HEK293 (cell line): ENCODE measurements at regions not wholly inside any gene's neighbourhood (a gene's known extent, or its start where the extent isn't known, plus 50 kb on each side); places are given as distances from the start of the nearest gene placed in this dataset.

Experiments used
- CTCF ChIA-PET: fragments of 350-600 bp; formaldehyde crosslinking; extraction: SDS; loops from one replicate; lab custom pipeline; 2021; ENCODE audit warnings: antibody characterized with exemption; lab: Yijun Ruan, JAX
- POLR2A ChIA-PET: fragments of 300-600 bp; formaldehyde crosslinking; extraction: SDS; loops from one replicate; lab custom pipeline; 2020; ENCODE audit warnings: antibody characterized with exemption, inconsistent platforms; lab: Yijun Ruan, JAX
- H3K27ac ChIP-seq: fragments of 200-500 bp; sonication (Bioruptor generic); 2 replicates; pipeline ENCODE4 v1.5.1; 2014; ENCODE audit warnings: low read depth, low read length, control low read depth, inconsistent platforms; ENCODE audit errors: extremely low read depth
- H3K36me3 ChIP-seq, 2 experiments: fragments of 200-500 bp in 1 of 2; sonication (Bioruptor generic) in 1 of 2; 1 replicate in 1 of 2; 2 replicates in 1 of 2; pipeline ENCODE4 v1.5.1; 2014 to 2017; ENCODE audit warnings: inconsistent platforms in 2 of 2, low read length in 2 of 2; ENCODE audit not compliant: control insufficient read depth in 2 of 2, insufficient read depth in 1 of 2
- H3K4me1 ChIP-seq: fragments of 200-500 bp; sonication (Bioruptor generic); 2 replicates; pipeline ENCODE4 v1.5.1; 2014; ENCODE audit warnings: mild to moderate bottlenecking, low read length, inconsistent platforms; ENCODE audit not compliant: control insufficient read depth, insufficient read depth
- H3K4me3 ChIP-seq: 2 replicates; pipeline ENCODE4 v1.5.1; 2011; ENCODE audit warnings: low read depth, mild to moderate bottlenecking, control low read depth, low read length, moderate library complexity
- H3K9me3 ChIP-seq: fragments of 200-500 bp; sonication (Bioruptor generic); 2 replicates; pipeline ENCODE4 v1.5.1; 2014; ENCODE audit warnings: low read depth, low read length, inconsistent platforms; ENCODE audit not compliant: control insufficient read depth, insufficient read depth
- KLF8 ChIP-seq: fragments of 450-650 bp; formaldehyde crosslinking; IDR thresholded peaks from 2 replicates; pipeline ENCODE4 v1.5.1; 2016; ENCODE audit warnings: missing biosample characterization, missing genetic modification characterization
- SETDB1 ChIP-seq: IDR thresholded peaks from one replicate; pipeline ENCODE4 v1.6.1; 2017; ENCODE audit warnings: mild to moderate bottlenecking, low read length, moderate library complexity, mixed read lengths; ENCODE audit not compliant: insufficient read length
- ZBTB8A ChIP-seq: fragments of 450-650 bp; formaldehyde crosslinking; IDR thresholded peaks from 2 replicates; pipeline ENCODE4 v1.5.1; 2016; ENCODE audit warnings: missing biosample characterization, missing genetic modification characterization
- ZFHX2 ChIP-seq: fragments of 450-650 bp; formaldehyde crosslinking; conservative IDR thresholded peaks from 2 replicates; pipeline ENCODE4 v1.5.1; 2016; ENCODE audit warnings: missing biosample characterization, missing genetic modification characterization
- ZNF132 ChIP-seq: fragments of 450-650 bp; formaldehyde crosslinking; IDR thresholded peaks from 2 replicates; pipeline ENCODE4 v1.5.1; 2017; ENCODE audit warnings: missing biosample characterization, missing genetic modification characterization, borderline replicate concordance
- ZNF157 ChIP-seq: fragments of 450-650 bp; formaldehyde crosslinking; IDR thresholded peaks from 2 replicates; pipeline ENCODE4 v1.5.1; 2016; ENCODE audit warnings: missing biosample characterization, missing genetic modification characterization
- ZNF221 ChIP-seq: fragments of 450-650 bp; formaldehyde crosslinking; IDR thresholded peaks from 2 replicates; pipeline ENCODE4 v1.5.1; 2017; ENCODE audit warnings: missing biosample characterization, missing genetic modification characterization, borderline replicate concordance
- ZNF37A ChIP-seq: fragments of 450-650 bp; IDR thresholded peaks from 2 replicates; pipeline ENCODE4 v1.5.1; 2018; ENCODE audit warnings: missing biosample characterization, missing genetic modification characterization
- ZNF423 ChIP-seq: fragments of 450-650 bp; formaldehyde crosslinking; IDR thresholded peaks from 2 replicates; pipeline ENCODE4 v1.5.1; 2016; ENCODE audit warnings: missing biosample characterization, missing genetic modification characterization
- ZNF426 ChIP-seq: fragments of 450-650 bp; formaldehyde crosslinking; IDR thresholded peaks from 2 replicates; pipeline ENCODE4 v1.5.1; 2017; ENCODE audit warnings: missing biosample characterization, missing genetic modification characterization, mild to moderate bottlenecking, inconsistent platforms, moderate library complexity
- ZNF585B ChIP-seq: fragments of 450-650 bp; formaldehyde crosslinking; IDR thresholded peaks from 2 replicates; pipeline ENCODE4 v1.5.1; 2016; ENCODE audit warnings: missing biosample characterization, missing genetic modification characterization
- ZNF600 ChIP-seq: fragments of 450-650 bp; formaldehyde crosslinking; IDR thresholded peaks from 2 replicates; pipeline ENCODE4 v1.5.1; 2016; ENCODE audit warnings: missing biosample characterization, missing genetic modification characterization
- ZNF677 ChIP-seq: fragments of 450-650 bp; IDR thresholded peaks from 2 replicates; pipeline ENCODE4 v1.5.0; 2018; ENCODE audit warnings: missing biosample characterization, mild to moderate bottlenecking, missing genetic modification characterization, moderate library complexity
- ZNF707 ChIP-seq: fragments of 450-650 bp; formaldehyde crosslinking; IDR thresholded peaks from 2 replicates; pipeline ENCODE4 v1.5.1; 2016; ENCODE audit warnings: missing biosample characterization, missing genetic modification characterization
- TF ChIP-seq, protein P1 (sequence below): fragments of 450-650 bp; formaldehyde crosslinking; IDR thresholded peaks from 2 replicates; pipeline ENCODE4 v1.5.1; 2016; ENCODE audit warnings: missing biosample characterization, missing genetic modification characterization
- TF ChIP-seq, protein P2 (sequence below): fragments of 450-650 bp; formaldehyde crosslinking; IDR thresholded peaks from 2 replicates; pipeline ENCODE4 v1.5.1; 2016; ENCODE audit warnings: missing biosample characterization, missing genetic modification characterization
- TF ChIP-seq, protein P3 (sequence below): fragments of 450-650 bp; formaldehyde crosslinking; IDR thresholded peaks from 2 replicates; pipeline ENCODE4 v1.5.1; 2016; ENCODE audit warnings: missing biosample characterization, missing genetic modification characterization
- TF ChIP-seq, protein P4 (sequence below): fragments of 450-650 bp; formaldehyde crosslinking; IDR thresholded peaks from 2 replicates; pipeline ENCODE4 v1.5.1; 2017; ENCODE audit warnings: missing biosample characterization, missing genetic modification characterization
- TF ChIP-seq, protein P5 (sequence below): fragments of 450-650 bp; formaldehyde crosslinking; IDR thresholded peaks from 2 replicates; pipeline ENCODE4 v1.5.1; 2016; ENCODE audit warnings: missing biosample characterization, missing genetic modification characterization

DNA sequence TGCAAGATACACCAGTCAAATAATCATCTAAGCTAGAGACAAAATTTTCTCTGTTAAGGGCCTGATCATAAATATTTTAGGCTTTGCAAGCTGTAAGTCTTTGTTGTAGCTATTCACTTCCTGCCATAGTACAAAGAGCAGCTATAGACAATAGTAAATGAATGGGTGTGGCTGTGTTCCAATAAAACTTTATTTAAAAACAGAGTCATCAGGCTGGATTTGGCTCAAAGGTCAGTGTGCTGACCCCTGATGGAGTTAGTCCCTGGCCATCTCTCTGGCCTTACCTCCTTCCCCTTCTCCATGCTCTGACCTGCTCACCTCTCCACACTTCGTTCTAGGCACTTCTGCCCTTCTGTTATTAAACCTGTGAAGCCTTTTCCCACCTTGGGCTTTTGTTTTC is 86.0 kb downstream of the DRD1 start (continued):
- TF ChIP-seq, protein P1, sequence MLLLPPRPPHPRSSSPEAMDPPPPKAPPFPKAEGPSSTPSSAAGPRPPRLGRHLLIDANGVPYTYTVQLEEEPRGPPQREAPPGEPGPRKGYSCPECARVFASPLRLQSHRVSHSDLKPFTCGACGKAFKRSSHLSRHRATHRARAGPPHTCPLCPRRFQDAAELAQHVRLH (tag by site-specific recombination) = no peak
- no peak for TF ChIP-seq ZNF585B (tag by site-specific recombination)
- TF ChIP-seq KLF8 (tag by site-specific recombination) = no peak
- TF ChIP-seq ZNF37A (tag by site-specific recombination) = no peak

DNA sequence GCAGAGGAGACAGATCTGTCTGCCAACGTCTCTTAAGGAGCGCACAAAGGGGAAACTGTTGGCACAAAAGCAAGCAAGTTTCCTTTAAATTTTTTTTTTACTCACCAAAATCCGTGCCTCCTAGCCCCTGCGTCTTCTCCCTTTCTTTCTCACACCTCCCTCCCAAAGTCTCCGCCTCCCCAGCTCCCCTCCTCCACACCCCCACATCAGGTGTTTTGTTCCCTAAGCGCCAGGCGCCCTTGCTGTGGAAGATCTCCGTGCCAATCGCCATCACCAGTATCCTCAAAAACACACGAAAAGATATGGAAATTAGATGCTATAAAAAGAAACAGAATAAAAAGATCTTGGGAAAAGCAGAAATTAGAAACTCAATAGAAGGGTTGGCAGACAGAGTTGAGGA is 87.6 kb downstream of the DRD1 start:
- CTCF ChIA-PET = no interaction called here
- POLR2A ChIA-PET = no interaction called here
- Histone ChIP-seq H3K27ac (no peak overlapping the region), H3K4me1 (no peaks in the 10 kb centered on the region)
- TF ChIP-seq, protein P2, sequence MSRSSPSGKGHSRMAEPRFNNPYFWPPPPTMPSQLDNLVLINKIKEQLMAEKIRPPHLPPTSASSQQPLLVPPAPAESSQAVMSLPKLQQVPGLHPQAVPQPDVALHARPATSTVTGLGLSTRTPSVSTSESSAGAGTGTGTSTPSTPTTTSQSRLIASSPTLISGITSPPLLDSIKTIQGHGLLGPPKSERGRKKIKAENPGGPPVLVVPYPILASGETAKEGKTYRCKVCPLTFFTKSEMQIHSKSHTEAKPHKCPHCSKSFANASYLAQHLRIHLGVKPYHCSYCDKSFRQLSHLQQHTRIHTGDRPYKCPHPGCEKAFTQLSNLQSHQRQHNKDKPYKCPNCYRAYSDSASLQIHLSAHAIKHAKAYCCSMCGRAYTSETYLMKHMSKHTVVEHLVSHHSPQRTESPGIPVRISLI (tag by site-specific recombination) = no peak
- TF ChIP-seq ZNF157 (tag by site-specific recombination) (no peak), SETDB1 (no peak), ZNF423 (no peak), ZNF132 (no peak), ZNF677 (tag by site-specific recombination) (no peak), ZNF221 (tag by site-specific recombination) (no peak), ZBTB8A (tag by site-specific recombination) (no peak), ZFHX2 (tag by site-specific recombination) (no peak), ZNF600 (tag by site-specific recombination) (no peak), ZNF426 (tag by site-specific recombination) (no peak), ZNF707 (no peak)
- TF ChIP-seq, protein P3, sequence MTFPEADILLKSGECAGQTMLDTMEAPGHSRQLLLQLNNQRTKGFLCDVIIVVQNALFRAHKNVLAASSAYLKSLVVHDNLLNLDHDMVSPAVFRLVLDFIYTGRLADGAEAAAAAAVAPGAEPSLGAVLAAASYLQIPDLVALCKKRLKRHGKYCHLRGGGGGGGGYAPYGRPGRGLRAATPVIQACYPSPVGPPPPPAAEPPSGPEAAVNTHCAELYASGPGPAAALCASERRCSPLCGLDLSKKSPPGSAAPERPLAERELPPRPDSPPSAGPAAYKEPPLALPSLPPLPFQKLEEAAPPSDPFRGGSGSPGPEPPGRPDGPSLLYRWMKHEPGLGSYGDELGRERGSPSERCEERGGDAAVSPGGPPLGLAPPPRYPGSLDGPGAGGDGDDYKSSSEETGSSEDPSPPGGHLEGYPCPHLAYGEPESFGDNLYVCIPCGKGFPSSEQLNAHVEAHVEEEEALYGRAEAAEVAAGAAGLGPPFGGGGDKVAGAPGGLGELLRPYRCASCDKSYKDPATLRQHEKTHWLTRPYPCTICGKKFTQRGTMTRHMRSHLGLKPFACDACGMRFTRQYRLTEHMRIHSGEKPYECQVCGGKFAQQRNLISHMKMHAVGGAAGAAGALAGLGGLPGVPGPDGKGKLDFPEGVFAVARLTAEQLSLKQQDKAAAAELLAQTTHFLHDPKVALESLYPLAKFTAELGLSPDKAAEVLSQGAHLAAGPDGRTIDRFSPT (tag by site-specific recombination) = no peak
- TF ChIP-seq, protein P4, sequence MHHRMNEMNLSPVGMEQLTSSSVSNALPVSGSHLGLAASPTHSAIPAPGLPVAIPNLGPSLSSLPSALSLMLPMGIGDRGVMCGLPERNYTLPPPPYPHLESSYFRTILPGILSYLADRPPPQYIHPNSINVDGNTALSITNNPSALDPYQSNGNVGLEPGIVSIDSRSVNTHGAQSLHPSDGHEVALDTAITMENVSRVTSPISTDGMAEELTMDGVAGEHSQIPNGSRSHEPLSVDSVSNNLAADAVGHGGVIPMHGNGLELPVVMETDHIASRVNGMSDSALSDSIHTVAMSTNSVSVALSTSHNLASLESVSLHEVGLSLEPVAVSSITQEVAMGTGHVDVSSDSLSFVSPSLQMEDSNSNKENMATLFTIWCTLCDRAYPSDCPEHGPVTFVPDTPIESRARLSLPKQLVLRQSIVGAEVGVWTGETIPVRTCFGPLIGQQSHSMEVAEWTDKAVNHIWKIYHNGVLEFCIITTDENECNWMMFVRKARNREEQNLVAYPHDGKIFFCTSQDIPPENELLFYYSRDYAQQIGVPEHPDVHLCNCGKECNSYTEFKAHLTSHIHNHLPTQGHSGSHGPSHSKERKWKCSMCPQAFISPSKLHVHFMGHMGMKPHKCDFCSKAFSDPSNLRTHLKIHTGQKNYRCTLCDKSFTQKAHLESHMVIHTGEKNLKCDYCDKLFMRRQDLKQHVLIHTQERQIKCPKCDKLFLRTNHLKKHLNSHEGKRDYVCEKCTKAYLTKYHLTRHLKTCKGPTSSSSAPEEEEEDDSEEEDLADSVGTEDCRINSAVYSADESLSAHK (tag by site-specific recombination) = no peak
- TF ChIP-seq, protein P5, sequence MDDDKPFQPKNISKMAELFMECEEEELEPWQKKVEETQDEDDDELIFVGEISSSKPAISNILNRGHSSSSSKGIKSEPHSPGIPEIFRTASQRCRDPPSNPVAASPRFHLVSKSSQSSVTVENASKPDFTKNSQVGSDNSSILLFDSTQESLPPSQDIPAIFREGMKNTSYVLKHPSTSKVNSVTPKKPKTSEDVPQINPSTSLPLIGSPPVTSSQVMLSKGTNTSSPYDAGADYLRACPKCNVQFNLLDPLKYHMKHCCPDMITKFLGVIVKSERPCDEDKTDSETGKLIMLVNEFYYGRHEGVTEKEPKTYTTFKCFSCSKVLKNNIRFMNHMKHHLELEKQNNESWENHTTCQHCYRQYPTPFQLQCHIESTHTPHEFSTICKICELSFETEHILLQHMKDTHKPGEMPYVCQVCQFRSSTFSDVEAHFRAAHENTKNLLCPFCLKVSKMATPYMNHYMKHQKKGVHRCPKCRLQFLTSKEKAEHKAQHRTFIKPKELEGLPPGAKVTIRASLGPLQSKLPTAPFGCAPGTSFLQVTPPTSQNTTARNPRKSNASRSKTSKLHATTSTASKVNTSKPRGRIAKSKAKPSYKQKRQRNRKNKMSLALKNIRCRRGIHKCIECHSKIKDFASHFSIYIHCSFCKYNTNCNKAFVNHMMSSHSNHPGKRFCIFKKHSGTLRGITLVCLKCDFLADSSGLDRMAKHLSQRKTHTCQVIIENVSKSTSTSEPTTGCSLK (tag by site-specific recombination) = no peak
- TF ChIP-seq, all 188 proteins: peak for 0
- H3K36me3 ChIP-seq = no peaks in the 10 kb centered on the region
- no peaks in the 10 kb centered on the region for H3K9me3 ChIP-seq
- no peak overlapping the region for H3K4me3 ChIP-seq
